ENCODE measurements at regions not wholly inside any gene's neighbourhood (a gene's known extent, or its start where the extent isn't known, plus 50 kb on each side); places are given as distances from the start of the nearest gene placed in this dataset.

GRCh38 chr10:124249196-124249595 is 155.8 kb upstream of the CHST15 start (continued):
- TF ChIP-seq REST (IDR thresholded peaks at IDR 0.05; ENCODE audit: unreplicated experiment) (no peak), EZH2phosphoT487 (IDR thresholded peaks at IDR 0.05; ENCODE audit: unreplicated experiment) (no peak), EZH2 (IDR thresholded peaks at IDR 0.05; ENCODE audit: low read depth, unreplicated experiment) (no peak), JUNB (IDR thresholded peaks at IDR 0.05; ENCODE audit: unreplicated experiment) (no peak), POLR2AphosphoS5 (IDR thresholded peaks at IDR 0.05; ENCODE audit: low read depth) (no peak), CREB1 (CRISPR knock-in tag; IDR thresholded peaks at IDR 0.05; ENCODE audit: low read depth) (no peak), STAT1 (IDR thresholded peaks at IDR 0.05; ENCODE audit: unreplicated experiment) (no peak), ZNF114 (CRISPR knock-in tag; IDR thresholded peaks at IDR 0.05) (no peak), NANOG (IDR thresholded peaks at IDR 0.05; ENCODE audit: borderline replicate concordance) (no peak)

DNA sequence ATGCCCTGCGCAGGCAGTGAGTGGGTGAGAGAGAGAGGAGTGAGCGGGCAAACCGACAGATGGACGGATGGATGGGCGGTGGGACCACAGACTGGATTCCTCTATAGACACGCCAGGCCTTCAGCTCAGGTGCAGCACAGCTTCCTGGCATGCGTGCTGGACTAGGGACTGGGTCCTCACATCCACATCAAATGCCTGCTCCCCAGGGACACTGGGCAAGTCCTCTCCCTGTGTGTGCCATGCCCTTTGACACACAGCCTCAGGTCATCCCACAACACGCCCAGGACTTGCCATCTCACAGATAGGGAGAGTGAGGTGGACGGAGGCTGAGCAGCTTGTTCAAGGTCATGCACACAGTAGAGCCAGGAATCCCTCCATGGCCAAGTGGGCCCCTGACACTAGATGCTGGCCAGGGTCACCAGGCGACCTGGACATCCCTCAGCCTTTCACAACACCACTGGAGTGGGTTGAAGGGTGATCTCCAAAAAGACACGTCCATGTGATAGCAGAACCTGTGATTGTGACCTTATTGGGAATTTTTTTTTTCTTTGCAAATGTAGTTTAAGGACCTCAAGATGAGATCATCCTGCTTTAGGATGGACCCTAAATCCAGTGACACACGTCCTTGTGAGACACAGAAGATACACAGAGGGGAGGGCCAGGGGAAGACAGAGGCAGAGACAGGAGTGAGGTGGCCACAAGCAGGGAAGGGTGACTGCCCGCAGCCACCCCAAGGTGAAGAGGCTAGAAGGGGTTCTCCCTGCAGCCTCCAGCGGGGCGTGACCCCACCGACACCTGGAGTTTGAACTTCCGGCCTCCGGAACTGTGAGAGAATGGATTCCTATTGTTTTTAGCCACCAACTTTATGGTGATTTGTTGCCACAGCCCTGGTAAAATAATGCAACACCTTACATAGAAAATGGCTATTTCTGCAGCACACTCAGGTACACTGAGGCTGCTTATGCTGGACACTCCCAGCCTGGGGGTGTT is 155.0 kb upstream of the CHST15 start:
- no peak for DNase-seq (ENCODE audit: low spot score)
- Histone ChIP-seq H2AFZ (no peak overlapping the region), H3K4me1 (ENCODE audit: insufficient read depth) (no peaks in the 10 kb centered on the region), H3K4me3 (no peak overlapping the region), H3K27ac (ENCODE audit: low read depth) (no peak overlapping the region), H3F3A (replicated peaks; ENCODE audit: low read depth) (no peaks in the 10 kb centered on the region), H4K20me1 (replicated peaks; ENCODE audit: insufficient read depth) (no peaks in the 10 kb centered on the region), H3K36me3 (ENCODE audit: insufficient read depth) (no peaks in the 10 kb centered on the region), H3K9me2 (ENCODE audit: insufficient read depth) (0 out of 2 replicates have a peak, but pooled peaks cover 3% of the 10 kb centered on the region), H3K27me3 (ENCODE audit: insufficient read depth) (no peaks in the 10 kb centered on the region), H3K4me2 (no peak overlapping the region), H3K79me2 (replicated peaks; ENCODE audit: insufficient read depth) (no peaks in the 10 kb centered on the region)
- H3K36me3 Mint-ChIP-seq (ENCODE audit: low read depth): no peaks in the 10 kb centered on the region
- peaks cover 13% of the 10 kb centered on the region for H3K27me3 Mint-ChIP-seq (ENCODE audit: insufficient read depth, low read depth, poor library complexity)
- no peak overlapping the region for H3K27ac Mint-ChIP-seq
- H3K9me3 Mint-ChIP-seq: no peaks in the 10 kb centered on the region
- H3K4me3 Mint-ChIP-seq: no peak overlapping the region
- no peak for TF ChIP-seq ZNF331 (CRISPR knock-in tag; IDR thresholded peaks at IDR 0.05; ENCODE audit: low read depth)
- no peak for TF ChIP-seq POLR2AphosphoS5 (IDR thresholded peaks at IDR 0.05; ENCODE audit: low read depth)
- TF ChIP-seq STAT1 (IDR thresholded peaks at IDR 0.05; ENCODE audit: unreplicated experiment): no peak
- TF ChIP-seq JUNB (IDR thresholded peaks at IDR 0.05; ENCODE audit: unreplicated experiment): no peak
- no peak for TF ChIP-seq CTCF (conservative IDR thresholded peaks at IDR 0.05; ENCODE audit: low read depth in 2 of 2)
- TF ChIP-seq, protein P1, sequence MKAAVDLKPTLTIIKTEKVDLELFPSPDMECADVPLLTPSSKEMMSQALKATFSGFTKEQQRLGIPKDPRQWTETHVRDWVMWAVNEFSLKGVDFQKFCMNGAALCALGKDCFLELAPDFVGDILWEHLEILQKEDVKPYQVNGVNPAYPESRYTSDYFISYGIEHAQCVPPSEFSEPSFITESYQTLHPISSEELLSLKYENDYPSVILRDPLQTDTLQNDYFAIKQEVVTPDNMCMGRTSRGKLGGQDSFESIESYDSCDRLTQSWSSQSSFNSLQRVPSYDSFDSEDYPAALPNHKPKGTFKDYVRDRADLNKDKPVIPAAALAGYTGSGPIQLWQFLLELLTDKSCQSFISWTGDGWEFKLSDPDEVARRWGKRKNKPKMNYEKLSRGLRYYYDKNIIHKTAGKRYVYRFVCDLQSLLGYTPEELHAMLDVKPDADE (IDR thresholded peaks at IDR 0.05): no peak
- no peak for TF ChIP-seq NANOG (IDR thresholded peaks at IDR 0.05; ENCODE audit: borderline replicate concordance)
- TF ChIP-seq CREB1 (CRISPR knock-in tag; IDR thresholded peaks at IDR 0.05; ENCODE audit: low read depth): no peak
- ATAC-seq: no peak
- H3K4me1 Mint-ChIP-seq: no peaks in the 10 kb centered on the region
